GM19351 (cell line): ENCODE measurements at regions not wholly inside any gene's neighbourhood (a gene's known extent, or its start where the extent isn't known, plus 50 kb on each side); places are given as distances from the start of the nearest gene placed in this dataset.

Experiments used
- ATAC-seq: cut with Tn5 transposase; IDR thresholded peaks from one replicate; pipeline ENCODE4 v1.9.1; 2021; ENCODE audit warnings: mild to moderate bottlenecking, moderate library complexity; ENCODE audit not compliant: unreplicated experiment

DNA sequence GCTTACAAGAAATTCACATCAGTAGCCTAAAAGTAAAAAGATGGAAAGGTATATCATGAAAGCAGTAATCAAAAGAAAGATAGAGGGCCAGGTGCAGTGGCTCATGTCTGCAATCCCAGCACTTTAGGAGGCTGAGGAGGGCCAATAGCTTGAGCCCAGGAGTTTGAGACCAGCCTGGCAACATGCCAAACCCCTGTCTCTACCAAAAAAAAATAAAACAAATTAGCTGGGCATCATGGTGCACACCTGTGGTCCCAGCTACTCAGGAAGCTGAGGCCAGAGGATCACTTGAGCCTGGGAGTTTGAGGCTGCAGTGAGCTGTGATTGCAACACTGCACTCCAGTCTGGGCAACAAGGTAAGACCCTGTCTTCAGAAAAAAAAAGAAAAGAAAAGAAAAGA lies 55.5 kb downstream of the GSPT2 start:
- ATAC-seq: no peak

DNA sequence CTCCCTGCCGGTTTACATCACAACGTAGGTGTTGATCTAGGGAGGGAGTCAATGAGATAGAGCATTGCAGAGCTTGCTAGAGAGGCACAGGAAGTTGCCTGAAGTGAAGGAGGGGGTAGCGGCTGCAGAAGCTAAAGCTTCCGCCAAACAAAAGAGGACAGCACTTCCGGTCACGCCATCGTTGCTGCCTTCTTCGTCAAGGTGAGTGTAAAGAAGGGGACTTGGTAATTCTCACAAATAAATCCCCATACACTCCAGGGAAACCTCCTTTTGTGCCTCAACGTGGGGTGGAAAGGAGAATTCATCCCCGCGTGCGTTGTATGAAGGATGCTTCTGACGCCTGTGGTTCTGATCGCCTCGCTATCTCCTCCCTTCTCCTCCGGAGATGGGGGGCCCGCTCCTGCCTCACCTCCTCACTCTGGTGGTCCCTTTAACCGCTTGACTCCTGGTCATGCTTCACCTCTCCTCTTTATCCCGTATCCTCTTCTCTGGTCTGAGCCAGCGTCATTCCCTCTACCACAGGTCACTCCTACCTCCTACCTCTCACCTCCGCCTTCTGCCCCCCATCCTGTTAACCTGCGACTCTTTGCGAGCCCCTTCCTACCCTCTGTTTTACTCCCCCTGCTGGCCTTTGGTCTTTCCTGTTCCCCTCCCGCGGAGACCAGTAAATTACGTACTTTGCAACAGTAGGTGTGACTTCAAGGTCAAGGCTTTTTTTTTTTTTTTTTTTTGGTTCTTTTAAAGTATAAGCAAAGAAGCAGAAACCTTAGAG lies 59.9 kb downstream of the GSPT2 start:
- ATAC-seq: peak; percentile 91

DNA sequence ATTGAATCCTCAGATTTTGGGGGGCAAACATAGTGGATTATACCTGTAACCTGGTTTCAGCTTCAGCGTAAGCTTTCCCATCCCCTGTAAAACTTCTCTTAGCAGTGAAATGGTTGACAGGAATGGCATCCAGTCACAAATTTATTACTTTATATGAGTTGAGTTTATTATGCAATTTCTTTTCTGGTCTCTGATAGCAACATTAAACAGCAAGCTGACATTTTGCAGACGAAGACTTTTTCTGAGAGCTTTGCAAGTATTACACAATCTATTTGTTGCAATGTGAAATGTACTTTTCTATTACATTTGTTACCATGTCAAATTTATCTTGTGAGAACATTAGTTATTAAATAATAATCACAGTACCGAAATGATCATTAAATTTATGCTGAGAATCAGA lies 60.6 kb downstream of the GSPT2 start:
- no peak for ATAC-seq

DNA sequence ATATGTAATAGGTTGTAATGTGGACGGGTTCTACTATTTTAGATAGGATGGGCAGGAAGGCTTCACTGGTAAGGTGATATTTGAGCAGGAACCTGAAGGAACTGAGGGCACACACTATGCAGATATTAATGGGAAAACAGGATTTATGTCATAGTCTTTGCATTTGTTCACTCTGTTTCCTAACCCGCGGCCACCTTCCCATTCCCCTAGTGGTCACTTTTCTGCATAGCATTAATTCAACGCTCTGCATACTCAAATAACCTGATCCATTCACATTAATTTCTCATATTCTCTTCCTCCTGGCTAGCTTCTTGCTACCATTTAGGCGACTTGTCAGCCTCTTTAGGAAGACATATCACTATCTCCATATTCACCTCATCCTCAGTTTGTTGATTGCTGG lies 61.5 kb downstream of the GSPT2 start:
- ATAC-seq: no peak

DNA sequence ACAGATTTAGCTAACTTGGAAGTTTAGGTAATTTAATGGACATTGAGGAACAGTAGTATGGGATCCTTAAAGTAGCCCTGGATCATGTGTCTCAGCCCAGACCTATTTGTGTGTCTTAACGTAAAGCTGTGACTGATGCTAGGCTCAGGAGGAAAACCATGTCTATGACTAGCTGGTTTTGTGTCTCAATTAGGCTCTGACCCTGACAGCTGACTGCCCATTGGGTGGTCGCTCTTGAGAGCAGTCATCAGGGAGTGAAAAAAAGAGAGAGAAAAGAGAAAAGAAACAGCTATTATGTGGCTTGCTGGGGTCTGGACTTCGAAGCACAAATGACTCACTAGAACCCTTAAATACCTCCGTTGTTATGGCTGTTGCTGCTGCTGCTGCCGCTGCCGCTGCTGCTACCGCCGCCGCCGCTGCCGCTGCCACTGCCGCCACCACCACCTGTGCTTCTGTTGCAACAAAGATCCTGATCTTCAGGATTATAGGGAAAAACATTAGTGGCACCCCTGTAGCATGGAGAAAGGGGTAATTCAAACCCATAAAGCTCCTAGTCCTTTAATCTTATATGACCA lies 70.7 kb downstream of the GSPT2 start:
- ATAC-seq: no peak

DNA sequence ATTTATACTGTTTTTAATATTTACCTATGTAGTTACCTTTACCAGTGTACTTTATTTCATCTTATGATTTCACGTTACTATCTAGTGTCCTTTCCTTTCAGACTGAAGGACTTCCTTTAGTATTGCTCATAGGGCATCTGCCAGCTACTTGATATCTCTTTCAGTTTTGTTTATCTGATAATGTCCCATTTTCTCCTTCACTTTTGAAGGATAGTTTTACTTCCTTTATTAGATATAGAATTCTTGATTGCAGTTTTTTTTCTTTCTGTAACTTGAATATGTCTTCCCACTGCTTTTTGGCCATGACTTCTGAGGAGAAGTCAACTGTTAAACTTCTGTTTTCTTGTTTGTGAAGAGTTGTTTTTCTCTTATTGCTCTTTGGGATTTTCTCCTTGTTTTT lies 69.4 kb upstream of the MAGED1 start:
- ATAC-seq: no peak

DNA sequence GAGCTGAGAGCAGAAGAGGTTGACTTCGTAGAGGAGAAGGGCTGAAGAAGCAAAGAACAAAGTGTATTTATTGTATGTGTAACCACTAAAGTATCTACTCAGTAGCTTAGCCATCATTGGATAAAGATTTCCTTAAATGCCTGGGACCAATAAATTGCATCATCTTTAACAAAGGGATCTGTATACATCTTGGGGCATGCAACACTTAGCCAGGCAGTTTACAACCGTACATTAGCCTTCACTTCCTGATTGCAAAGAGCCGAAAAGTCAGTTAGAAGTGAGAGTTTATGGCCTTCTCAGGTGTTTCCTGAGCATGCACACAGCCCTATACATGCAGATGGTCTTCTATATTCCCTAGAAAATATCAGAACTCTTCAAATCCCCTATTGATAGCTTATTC lies 68.0 kb upstream of the MAGED1 start:
- no peak for ATAC-seq

DNA sequence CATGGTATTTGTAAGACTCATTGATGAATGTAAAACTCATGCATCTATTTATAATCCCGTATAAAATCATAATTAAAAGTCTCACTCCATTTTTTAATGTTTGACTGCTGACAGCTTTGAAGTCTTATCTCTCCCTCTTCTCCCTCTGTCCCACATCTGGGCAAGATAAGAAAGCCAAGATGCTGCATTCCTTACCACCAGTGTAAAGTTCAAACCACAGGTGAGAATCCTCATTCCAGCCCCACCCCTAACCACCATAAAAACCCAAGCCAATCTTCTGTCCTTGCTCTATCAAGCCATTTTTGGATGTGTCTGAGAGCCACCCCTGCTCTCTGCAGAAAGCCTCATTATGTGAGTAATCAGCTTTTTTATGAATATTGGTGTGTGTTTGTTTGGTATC lies 59.3 kb upstream of the MAGED1 start:
- no peak for ATAC-seq

DNA sequence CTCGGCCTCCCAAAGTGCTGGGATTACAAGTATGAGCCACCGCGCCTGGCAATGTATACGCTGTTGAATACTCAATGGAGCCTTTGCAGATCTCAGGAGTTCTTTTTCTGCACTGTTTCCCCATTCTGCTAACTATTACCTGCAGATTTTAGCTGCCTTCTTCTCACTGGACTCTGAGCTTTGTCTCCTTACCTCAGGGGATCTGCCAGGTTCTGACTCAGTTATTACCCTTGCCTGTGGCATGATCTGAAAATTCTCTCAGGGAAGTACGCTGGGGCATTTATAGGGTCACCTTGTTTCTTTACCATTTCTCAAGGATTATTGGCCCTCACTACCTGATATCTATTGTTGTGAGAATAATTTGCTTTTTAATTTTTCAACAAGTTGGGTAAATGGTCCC lies 56.6 kb upstream of the MAGED1 start:
- ATAC-seq: no peak

DNA sequence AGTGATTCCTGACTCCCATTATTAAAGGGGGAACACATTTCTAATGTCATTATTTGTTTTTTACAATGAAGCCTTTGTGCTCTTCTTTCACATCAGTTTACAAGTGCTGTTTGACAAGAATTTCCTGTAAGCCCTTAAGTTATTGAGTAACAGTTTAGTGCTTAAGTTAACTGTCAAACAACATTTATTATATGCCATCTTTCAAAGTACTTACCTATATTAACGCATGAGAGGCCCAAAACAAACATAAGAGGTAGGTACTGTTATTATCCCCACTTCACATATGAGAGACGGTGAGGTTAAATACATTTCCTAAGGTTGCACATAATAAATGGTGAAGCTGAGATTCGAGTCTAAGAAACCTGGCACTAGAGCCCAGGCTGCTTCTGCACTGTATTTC lies 56.0 kb upstream of the MAGED1 start:
- no peak for ATAC-seq

DNA sequence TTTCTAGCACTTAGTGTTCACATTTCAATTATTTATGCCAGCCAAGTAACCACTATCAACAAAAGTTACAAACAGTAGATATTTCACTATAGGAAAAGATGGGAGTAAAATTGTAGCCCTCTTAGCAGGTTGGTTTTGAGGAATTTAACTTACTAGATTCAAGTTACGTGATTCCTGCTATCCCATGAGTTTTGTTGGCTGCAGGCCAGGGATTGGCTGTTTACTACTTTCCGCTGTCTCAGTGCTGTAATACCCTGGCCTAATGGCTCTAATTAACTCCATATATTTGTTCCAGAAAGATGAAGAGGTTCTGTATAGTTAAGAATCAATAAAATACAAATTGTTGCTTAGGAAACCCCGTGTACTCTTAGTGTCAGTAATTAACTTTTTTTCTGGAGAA lies 55.5 kb upstream of the MAGED1 start:
- ATAC-seq: no peak
